Panc1 (cell line): ENCODE measurements at regions not wholly inside any gene's neighbourhood (a gene's known extent, or its start where the extent isn't known, plus 50 kb on each side); places are given as distances from the start of the nearest gene placed in this dataset.

Experiments
- POLR2AphosphoS5 ChIP-seq: IDR thresholded peaks from 2 replicates; pipeline ENCODE4 v1.6.1; 2012; ENCODE audit warnings: mild to moderate bottlenecking, low read depth, low read length, moderate library complexity
- TCF7L2 ChIP-seq: IDR thresholded peaks from 2 replicates; pipeline ENCODE4 v1.6.1; 2011; ENCODE audit warnings: mild to moderate bottlenecking, low read depth, low read length, inconsistent platforms
- TF ChIP-seq, protein P1 (sequence below): fragments of 450-650 bp; IDR thresholded peaks from 2 replicates; pipeline ENCODE4 v1.5.1; 2017; ENCODE audit warnings: mild to moderate bottlenecking

DNA sequence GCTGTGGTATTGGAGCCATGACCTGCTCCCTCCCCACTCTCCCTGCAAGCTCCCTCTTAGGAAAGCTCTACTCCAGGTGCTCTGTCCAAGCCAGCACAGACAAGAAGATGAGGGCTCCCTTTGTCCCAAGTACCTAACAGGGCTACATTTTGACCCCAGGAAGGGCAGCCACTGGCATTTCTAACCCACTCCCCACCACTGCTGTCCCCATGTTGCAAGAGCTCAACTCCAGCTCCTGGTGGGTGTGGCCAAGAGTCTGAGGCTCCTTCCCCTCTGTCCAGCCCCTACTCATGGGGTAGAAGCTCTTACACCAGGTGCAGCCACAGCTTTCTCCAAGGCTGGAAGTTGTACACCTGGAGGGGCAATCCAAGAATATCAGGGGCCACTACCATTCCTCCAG lies 127.0 kb upstream of the NPAS2 start:
- TF ChIP-seq, protein P1, sequence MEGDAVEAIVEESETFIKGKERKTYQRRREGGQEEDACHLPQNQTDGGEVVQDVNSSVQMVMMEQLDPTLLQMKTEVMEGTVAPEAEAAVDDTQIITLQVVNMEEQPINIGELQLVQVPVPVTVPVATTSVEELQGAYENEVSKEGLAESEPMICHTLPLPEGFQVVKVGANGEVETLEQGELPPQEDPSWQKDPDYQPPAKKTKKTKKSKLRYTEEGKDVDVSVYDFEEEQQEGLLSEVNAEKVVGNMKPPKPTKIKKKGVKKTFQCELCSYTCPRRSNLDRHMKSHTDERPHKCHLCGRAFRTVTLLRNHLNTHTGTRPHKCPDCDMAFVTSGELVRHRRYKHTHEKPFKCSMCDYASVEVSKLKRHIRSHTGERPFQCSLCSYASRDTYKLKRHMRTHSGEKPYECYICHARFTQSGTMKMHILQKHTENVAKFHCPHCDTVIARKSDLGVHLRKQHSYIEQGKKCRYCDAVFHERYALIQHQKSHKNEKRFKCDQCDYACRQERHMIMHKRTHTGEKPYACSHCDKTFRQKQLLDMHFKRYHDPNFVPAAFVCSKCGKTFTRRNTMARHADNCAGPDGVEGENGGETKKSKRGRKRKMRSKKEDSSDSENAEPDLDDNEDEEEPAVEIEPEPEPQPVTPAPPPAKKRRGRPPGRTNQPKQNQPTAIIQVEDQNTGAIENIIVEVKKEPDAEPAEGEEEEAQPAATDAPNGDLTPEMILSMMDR = no peak
- no peak for TF ChIP-seq POLR2AphosphoS5
- TF ChIP-seq TCF7L2 = no peak
